ENCODE measurements at regions not wholly inside any gene's neighbourhood (a gene's known extent, or its start where the extent isn't known, plus 50 kb on each side); places are given as distances from the start of the nearest gene placed in this dataset.

DNA sequence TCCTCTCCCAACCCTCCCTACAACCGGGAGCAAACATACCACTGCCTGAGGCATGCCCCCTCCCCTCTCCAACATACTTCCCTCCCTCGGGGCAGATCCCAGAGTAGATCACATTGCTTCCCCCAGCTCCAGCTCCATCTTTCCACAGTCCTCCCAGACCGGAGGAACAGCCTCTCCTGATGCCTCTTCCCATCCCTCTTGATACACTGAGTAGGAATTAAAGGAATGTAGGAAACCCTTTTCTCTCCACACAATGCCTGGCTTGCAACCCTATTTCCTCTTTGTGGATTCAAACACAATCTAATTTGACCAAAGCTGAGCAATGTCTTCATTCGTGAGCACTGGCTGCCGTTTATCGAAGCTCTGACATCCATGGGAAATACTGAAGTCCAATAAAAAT lies 339.8 kb downstream of the BCOR start:
- no peak for DNase-seq

DNA sequence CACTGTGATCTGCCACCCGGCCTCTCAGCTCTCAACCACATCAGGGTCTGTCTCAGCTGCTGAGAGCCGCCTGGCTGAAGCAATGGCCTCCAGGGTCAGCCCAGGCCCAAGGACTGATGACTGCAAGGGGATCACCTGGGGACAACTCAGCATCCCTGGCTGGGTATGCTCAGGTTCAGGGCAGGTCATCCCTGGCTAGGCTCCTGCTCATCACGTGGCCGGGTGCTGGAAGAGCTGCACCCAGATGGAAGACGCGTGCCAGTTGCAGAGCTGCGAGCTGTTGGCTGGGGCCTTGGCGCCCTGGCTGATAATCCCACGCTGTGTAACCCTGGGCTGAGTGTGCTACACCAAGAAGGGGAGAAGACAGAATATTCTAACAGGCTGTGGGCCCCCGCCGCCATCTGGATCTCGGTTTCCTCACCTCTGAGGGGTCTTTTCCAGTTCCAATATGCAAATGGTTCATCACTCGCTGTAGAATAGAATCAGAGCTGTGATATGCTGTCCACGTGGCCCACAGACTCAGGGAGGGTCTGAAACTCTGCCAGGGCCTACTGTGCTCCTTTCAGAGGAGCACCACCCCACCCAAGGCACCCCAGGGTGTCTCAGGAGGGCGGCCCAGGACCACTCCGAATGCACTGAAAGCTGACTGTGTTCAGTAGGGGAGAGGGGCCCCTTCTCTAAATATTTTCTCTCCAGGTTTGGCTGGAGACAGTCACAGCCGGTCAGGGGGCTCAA lies 338.8 kb downstream of the BCOR start:
- no peak for DNase-seq

DNA sequence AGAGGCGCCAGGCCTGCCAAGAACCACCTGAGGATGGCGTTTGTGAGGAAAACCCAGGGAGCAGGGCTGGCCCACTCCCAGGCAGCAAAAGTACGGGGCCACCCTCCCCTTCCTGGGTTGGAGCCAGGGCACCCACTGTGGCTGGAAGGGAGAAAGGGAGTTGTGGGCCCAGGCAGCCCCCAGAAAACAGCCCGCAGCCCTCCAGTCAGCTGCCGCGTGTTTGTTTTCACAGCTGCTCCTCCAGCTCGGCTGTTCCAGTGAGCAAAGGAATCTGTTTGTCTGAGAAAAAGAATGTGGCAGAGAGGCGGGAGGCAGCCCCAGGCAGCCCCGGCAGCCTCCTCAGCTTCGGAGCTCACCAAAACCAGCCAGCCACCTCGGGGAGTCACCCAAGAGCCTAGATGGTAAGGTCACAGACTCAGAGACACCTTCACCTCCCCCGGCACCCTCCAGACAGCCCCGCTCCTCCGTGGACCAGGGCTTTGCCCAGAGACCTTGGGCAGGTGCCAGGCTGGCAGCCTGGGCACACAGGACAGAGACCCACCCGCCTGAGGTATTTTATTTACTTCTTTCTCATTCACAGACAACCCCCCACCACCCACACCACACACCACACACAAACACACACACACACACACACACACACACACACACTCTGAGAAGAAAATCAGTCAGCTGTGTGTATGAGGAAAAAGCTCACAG lies 338.1 kb downstream of the BCOR start:
- no peak for DNase-seq

DNA sequence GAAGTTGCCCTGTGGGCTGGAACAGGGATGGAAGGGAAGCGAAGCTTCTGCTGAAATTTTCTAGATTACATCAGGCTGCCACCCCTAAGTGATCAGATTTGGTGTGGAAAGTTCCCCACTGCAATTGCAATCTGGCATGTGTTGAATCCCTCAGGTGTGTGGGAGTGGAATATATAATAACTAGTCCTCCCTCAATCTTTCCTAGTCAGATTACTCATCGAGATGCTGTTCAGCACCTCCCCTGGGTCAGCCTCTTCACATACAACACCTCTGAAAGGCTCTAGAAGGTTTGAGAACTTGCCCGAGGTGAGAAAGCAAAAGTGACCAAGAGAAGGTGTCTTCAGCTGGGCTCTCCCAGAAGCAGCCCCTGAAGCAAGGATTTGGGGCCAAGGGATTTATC lies 336.8 kb downstream of the BCOR start:
- no peak for DNase-seq

DNA sequence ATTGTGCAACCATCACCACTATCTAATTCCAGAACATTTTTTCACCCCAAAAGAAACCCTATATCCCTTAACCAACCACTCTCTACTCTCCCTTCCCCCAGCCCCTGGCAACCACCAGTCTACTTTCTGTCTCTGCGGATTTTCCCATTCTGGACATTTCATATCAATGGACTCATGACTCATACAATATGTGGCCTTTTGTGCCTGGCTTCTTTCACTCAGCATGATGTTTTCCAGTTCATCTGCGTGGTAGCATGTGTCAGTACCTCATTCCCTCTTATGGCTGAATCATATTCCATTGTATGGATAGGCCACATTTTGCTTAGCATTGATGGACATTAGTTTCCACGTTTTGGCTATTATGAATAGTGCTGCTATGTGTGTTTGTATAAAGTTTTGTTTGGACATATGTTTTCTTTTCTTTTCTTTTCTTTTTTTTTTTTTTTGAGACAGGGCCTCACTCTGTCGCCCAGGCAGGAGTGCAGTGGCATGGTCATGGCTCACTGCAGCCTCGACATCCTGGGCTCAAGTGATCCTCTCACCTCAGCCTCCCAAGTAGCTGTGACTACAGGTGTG lies 335.4 kb downstream of the BCOR start:
- DNase-seq, result no peak

DNA sequence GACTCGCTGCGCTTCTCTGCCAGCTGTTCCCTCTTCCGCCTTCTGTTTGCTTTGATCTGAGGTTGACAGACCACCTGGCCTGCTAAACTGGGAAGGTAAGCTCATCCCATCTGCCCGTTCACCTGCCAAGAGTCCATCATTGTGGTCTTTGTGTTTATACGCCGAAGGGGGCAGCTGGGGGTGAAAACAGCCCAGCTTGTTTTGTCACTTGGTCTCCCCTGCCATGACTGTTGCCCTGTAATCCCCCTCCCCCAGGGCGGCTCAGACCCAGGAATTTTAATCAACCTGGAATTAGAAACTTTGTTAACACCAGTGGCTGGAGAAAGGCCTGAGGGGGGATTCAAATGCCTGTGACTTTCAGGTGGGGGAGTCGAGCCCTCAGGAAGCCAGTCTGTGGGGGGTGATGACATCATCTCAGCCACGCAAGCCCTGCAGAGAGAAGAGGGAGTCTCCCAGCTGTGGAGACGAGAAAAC lies 333.3 kb downstream of the BCOR start:
- no peak for DNase-seq

DNA sequence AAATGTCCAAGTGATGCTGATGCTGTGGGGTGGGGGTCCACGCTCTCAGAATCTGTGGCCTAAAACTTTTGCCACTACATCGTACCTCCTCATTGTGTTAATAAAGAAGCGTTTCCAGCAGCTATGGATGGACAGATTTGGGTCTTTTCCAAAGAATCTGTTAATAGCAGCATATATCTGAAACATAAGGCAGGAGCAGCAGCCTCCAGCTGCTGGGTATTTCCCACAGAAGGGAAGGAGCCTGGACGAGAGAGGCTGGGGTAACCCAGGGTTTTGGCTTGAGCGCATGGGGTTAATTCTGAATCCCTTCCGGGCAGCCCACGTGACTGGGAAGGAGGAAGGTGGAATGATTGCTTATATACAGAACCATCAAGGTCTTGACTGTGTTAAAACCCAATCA lies 332.4 kb downstream of the BCOR start:
- no peak for DNase-seq

DNA sequence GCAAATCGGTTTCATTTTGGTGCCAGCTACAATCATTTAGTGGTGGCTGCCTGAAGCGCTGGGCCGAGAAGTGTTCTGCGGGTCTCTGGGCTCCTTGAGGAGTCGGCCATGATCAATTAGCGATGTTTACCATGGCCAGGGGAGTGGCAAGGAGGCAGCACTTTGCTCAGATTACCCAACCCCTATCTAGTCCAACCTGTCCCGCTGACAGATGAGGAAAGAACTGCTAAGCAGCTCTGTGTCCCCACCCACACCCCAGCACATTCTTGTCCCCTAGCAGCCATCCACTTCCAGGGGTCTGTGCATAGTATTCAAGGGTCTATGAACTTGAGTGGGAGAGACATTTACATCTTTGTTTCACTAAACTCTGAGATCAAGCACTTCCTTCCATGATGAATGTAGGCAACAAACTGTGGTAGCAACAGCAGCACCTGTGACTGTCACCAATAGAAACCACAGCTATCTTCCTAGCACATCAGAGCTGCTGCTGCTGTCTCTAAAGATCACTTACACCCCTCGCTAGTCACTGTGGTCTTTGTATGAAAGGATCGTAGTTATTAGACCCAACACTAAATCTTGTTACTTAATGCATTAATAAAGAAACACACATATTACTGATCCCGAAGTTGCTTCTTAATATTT lies 331.6 kb downstream of the BCOR start:
- no peak for DNase-seq

DNA sequence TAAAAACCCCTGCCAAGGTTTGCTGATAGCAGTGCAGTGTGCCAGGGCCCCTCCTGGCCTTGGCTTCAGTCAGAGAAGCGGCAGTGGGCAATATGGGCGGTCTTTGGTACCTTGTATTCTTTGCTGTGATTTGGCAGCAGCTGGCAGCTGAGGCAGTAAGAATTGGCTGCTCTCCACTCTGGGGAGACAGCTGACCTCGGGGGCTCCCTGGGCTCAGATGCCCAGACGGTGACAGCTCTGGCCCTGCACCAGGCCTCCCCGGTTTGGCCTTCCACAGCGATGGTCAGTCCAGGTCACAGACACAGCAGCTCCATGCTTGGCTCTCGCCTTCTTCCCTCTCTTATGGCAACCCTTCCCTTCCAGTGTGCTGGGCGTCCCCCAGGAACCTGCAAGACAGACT lies 330.9 kb downstream of the BCOR start:
- no peak for DNase-seq

DNA sequence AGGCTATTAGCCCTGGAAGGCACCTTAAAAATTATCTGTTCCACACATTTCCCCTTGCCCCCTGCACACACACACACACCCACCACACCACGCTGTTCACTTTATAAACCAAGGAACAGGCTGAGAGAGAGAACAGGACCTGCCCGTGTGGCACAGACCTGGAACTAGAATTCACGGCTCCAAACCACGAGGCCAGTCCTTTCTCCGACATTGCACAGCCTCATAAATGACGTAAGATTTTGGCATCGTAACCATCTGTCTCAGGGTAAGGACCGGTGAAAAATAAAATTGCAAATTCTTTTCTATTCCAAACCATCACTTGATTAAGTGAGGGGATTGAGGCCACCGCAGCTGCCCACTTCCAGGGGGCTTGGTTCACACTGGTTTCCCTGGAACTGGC lies 330.3 kb downstream of the BCOR start:
- DNase-seq, result no peak

DNA sequence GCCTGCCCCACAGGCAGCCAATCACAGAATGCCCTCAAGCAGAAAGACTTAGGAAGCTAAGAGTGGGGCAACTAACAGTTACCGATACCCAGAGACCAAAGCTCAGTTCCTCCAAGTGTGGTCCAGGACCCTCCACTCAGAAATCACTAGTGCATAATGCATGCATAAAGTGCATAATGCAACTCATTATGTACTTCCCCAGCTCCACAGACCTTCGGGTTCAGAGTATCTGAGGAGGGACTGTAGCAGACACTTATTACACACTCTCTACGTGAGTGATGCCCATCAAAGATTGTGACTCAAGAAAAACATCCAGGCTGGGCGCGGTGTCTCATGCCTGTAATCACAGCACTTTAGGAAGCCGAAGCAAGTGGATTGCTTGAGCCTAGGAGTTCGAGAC lies 328.0 kb downstream of the BCOR start:
- DNase-seq, result no peak

DNA sequence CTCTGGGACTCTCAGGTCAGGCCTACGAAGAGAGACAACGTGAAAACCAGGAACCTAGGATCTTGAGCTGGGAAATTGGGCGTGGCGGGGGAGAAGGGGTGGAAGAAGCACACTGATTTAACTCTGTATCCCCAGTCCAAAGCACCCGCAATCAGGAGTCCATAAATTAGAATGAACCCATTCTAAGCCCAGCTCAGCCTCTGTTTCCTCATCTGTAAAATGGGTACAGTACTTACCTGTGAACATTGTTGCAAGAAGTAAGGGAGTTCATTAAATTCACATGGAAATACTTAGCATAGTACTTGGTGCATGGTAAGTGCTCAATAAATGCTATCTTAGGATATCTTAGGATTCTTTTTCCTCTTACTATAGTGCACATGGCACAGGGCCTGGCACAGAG lies 326.7 kb downstream of the BCOR start:
- no peak for DNase-seq

DNA sequence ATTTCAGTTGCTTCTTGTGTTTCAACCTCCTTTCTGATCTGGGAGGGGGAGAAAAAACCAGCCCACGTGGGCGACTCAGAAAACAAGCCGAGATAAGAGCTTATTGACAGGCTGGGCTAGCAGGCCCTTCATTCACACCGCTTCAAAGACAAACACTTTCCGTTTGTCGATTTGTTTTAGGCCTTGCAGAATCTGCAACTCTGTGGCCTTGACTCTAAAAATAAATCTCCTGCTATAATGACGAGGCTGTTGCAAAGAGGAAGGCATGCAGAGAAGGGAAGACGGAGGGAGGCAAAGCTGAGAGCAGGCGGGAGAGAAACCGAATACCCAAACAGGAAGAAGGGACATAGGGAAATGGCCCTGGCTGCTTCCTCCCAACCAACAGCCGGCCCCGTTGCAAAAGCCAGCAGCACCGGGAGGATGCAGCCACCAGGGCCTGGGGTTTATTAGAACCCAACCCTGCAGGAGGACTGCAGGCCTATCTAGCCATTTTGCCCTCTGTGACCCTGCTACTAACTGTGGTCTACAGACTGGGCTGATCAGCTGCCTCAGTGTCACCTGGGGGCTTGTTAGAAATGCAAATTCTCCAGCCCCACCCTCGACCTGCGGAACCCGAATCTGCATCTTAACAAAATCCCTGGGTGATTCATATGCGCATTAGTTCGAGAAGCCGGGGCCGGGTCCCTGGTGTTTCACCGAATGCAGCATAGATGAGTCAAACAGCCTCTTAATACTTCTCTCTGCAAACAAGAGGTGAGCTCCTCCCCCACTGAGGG lies 325.5 kb downstream of the BCOR start:
- peak; percentile 44 for DNase-seq

DNA sequence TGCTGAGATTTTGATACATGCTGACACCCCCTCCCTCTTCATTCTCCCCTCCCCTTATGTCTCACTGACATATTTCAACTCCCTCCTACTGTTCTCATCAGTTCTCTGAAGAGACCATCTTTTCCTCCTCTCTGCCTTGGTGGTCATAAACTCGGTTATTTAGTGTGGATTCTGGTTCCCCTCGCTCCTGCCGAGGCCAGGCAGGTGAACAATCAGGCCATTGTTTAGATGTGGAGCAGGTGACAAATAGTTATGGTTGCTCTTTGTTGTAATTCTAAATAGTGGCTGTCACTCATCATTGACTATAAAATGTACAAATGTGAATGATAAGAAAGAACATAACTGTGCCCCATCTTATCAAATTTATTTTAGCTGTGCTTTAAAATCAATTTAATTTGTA lies 324.6 kb downstream of the BCOR start:
- no peak for DNase-seq

DNA sequence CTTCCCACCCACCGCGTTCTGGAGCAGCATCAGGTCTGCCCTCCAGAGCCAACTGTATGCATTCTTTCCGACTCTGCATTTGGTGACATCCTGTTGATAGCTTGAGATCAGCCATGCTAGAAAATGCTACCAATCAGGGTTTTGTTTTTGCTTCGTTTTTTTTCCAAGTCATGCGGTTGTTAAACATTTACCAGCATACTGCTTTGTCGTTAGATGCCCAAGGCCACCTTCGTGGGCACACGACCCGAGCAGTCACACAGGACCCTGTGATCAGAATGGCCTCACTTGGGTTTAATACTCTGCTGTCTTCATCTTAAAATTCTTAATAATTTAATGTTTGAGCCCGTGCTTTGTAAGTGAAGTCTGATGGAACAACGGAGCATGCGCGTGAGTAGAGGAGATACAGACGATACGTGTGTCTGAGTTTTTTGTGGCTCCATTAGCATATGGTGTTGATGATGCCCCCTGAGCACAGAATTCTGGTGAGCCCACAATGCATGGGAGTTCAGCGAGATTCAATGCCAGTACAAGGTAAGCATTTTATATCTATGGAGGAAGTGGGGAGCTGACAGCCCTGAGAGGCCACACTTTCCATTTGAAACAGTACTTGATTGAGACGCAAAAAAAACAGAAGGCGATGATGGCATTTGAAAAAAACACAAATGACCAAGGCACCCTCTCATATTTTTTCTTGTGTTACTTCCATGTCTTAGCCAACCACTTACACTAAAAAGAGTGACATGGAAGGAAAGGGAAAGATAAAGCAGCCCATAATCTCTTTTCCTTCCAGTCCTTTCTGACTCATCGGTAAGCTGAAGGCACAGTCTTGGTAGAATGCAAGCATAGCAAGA lies 323.6 kb downstream of the BCOR start:
- no peak for DNase-seq

DNA sequence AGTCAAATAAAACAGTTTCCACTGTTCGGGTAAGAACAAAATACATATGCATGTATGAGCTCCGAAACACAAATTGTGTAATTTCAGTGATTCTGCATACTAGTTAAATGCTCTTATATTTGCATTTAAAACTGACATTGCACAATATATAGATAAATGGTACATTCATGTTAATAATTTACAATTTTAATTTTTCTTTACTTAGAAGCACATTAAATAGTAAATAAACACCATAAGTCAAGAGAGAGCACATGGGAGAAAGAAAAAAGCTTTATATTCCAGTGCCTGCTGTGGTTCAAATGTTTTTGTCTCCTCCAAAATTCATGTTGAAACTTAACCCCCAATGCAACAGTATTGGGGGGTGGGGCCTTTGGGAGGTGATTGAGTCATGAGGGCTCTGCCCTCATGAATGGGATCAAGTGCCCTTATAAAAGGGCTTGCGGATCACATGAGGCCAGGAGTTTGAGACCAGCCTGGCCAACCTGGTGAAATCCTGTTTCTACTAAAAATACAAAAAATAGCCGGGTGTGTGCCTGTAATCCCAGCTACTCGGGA lies 322.9 kb downstream of the BCOR start:
- no peak for DNase-seq

DNA sequence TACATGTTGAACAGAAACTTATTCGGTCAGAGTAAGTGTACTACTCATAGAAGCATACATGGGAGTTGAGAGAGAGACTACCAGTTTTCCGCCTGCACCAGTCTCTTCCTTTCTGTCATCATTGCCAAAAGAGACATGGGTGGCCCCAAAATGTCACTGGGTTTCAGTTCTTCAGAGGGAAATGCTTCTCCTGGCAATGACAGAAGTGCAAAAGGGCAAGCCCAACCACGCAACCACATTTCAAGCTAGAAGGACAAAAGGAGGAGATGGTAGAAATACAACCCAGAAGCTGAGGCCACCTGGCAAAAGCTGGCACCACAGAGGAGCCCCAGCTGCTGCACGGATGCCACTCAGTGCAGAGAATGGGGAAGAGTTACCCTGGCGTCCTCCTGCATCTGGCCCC lies 320.1 kb downstream of the BCOR start:
- DNase-seq, result no peak

DNA sequence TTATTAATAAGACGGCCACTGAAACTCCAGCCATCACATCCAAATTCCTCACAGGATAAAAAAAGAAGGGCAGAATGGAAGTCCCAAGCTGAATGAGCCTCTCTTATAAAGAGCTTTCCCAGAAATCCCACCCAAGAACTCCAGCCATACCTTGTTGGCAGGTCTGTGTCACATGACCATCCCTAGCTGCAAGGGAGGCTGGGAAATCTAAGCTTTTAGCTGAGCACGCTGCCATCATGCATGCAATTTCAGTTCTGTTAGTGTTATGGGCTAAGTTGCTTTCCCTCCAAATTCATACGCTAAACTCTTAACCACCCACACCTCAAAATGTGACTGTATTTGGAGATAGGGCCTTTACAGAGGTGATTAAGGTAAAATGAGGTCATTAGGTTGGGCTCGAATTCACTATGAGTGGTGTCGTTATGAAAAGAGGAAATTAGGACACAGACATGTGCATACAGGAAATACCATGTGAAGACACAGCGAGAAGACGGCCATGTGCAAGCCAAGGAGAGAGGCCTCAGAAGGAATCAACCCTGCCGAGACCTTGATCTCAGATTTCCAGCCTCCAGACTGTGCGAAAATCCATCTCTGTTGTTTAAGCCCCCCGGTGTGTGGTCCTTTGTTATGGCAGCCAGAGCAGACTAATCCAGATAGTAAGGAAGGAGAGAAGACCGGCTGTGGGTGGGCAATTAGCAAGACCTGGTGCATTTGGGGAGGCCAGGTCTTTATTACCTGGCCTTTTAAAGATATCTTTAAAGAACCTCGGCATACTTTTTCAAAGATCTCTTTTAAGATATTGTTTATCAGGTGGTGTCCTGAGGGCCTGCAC lies 317.6 kb downstream of the BCOR start:
- DNase-seq, result no peak

DNA sequence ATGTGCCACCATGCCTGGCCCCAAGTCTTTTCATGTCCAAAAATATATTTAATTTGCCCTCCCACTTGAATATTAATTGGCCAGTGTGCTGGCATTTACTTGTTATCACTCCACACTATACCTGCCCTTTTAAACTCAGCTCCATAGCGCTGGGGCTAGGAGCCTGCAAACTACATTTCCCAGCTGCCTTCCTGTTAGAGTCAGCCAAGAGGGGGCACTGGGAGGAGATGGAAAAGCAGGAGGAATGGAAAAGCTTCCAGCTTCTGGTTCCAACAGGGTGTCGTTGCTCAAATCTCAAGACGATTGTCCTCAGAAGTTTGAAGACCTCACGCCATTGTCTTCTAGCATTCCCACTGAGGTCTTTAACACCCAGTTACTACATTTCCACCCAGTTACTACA lies 315.5 kb downstream of the BCOR start:
- no peak for DNase-seq

DNA sequence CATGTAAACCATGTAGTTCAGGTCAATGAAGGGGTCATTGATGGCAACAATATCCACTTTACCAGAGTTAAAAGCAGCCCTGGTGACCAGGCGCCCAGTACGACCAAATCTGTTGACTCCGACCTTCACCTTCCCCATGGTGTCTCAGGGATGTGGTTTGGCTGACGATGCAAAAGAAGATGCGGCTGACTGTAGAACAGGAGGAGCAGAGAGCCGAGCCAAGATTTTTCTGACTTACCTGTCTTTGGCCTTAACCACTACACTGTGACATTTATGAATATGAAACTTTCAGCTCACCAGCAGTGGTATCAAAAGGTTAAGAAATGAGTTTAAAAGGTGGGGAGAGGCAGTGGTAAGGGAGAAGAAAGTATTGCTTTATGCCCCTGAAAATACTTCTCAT lies 309.8 kb downstream of the BCOR start:
- DNase-seq, result no peak

DNA sequence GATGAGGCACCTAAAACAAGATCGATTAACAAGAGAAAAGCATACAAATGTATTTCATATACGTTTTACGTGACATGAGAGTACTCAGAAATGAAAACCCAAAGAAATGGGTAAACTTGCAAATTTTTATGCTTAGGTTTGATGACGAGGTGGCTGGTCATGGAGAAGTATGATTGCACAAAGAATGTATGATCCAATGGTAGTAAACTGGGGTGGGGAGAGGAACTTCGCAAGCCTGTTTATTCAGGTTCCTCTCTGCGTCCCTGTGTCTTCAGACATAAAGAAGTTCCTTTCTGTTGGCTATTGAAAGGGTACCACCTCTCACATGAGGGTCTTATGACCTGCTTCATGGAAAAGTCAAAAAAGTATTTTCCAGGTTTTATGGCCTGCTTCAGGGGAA lies 309.2 kb downstream of the BCOR start:
- DNase-seq, result no peak
